Colonic mucosa (tissue), 4 donors: ENCODE measurements at regions not wholly inside any gene's neighbourhood (a gene's known extent, or its start where the extent isn't known, plus 50 kb on each side); places are given as distances from the start of the nearest gene placed in this dataset.

Experiments used
- DNase-seq: peaks from one replicate; pipeline ENCODE4 v3.0.0-alpha.2; 2020
- H3K27ac ChIP-seq: fragments of 200-600 bp; one replicate; pipeline ENCODE4 v1.8.0; 2021
- H3K27me3 ChIP-seq: fragments of 200-600 bp; one replicate; pipeline ENCODE4 v1.8.0; 2021
- H3K36me3 ChIP-seq: fragments of 200-600 bp; one replicate; pipeline ENCODE4 v1.8.0; 2021
- H3K4me1 ChIP-seq: fragments of 200-600 bp; one replicate; pipeline ENCODE4 v1.8.0; 2021; ENCODE audit warnings: mild to moderate bottlenecking
- H3K4me3 ChIP-seq: fragments of 200-600 bp; one replicate; pipeline ENCODE4 v1.8.0; 2021
- H3K9ac ChIP-seq, 2 donors: one replicate each; pipeline ENCODE4 v1.7.0; 2013; ENCODE audit warnings: control low read depth in 2 of 2, low read depth in 2 of 2, low read length in 2 of 2
- H3K9me3 ChIP-seq: fragments of 200-600 bp; one replicate; pipeline ENCODE4 v1.8.0; 2021
- CTCF ChIP-seq: fragments of 200-600 bp; IDR thresholded peaks from one replicate; pipeline ENCODE4 v1.8.0; 2022; ENCODE audit warnings: antibody characterized with exemption, mild to moderate bottlenecking
- intact Hi-C: fragments of 100-400 bp; cut with DNase I; formaldehyde crosslinking; loops from one replicate; pipeline ENCODE4 v1.14.1; 2022
- donor health status: healthy.
- donor health status: DM: no; HTN: no; CAD: no.
- donor health status: DM: no; HTN: no; CAD: no.

DNA sequence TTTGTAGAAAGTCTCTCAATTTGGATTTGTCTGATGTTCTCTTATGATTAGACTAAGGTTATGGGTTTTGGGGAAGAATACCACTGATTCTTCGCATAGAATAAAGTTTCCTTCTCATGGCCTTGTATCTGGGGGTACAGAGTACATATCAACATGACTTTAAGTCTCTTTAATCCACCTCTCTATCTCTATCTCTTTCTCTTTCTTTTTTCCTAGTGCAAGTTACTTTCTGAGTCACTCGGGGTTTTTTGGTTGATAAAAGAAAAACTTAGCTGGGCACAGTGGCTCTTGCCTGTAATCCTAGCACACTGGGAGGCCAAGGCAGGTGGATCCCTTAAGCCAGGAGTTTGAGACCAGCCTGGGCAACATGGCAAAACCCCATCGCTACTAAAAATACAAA, 100.1 kb upstream of the MAP4K3 start:
- Histone ChIP-seq H3K4me3 (no peak overlapping the region), H3K9me3 (no peaks in the 10 kb centered on the region), H3K27ac (no peak overlapping the region), H3K4me1 (no peaks in the 10 kb centered on the region), H3K9ac (no peak overlapping the region), H3K27me3 (no peaks in the 10 kb centered on the region), H3K36me3 (no peaks in the 10 kb centered on the region)
- DNase-seq: no peak
- intact Hi-C loops: no loop called here
- TF ChIP-seq CTCF: no peak

- H3K9me3 ChIP-seq: no peaks in the 10 kb centered on the region
- no peaks in the 10 kb centered on the region for H3K36me3 ChIP-seq
- no peak overlapping the region for H3K27ac ChIP-seq
- H3K4me3 ChIP-seq: no peak overlapping the region
- no peak for DNase-seq
- no peaks in the 10 kb centered on the region for H3K4me1 ChIP-seq
- H3K27me3 ChIP-seq: no peaks in the 10 kb centered on the region
- intact Hi-C loops: no loop called here
- no peak overlapping the region for H3K9ac ChIP-seq
- TF ChIP-seq CTCF: no peak
These were observed 101.6 kb upstream of the MAP4K3 start for GRCh38 chr2:39538718-39539117.

GRCh38 chr2:39540414-39540813, 103.3 kb upstream of the MAP4K3 start:
- Histone ChIP-seq H3K27me3 (no peaks in the 10 kb centered on the region), H3K36me3 (no peaks in the 10 kb centered on the region), H3K9me3 (no peaks in the 10 kb centered on the region), H3K4me3 (no peak overlapping the region), H3K4me1 (no peaks in the 10 kb centered on the region), H3K27ac (no peak overlapping the region), H3K9ac (no peak overlapping the region)
- TF ChIP-seq CTCF: no peak
- intact Hi-C loops: no loop called here
- no peak for DNase-seq

DNA sequence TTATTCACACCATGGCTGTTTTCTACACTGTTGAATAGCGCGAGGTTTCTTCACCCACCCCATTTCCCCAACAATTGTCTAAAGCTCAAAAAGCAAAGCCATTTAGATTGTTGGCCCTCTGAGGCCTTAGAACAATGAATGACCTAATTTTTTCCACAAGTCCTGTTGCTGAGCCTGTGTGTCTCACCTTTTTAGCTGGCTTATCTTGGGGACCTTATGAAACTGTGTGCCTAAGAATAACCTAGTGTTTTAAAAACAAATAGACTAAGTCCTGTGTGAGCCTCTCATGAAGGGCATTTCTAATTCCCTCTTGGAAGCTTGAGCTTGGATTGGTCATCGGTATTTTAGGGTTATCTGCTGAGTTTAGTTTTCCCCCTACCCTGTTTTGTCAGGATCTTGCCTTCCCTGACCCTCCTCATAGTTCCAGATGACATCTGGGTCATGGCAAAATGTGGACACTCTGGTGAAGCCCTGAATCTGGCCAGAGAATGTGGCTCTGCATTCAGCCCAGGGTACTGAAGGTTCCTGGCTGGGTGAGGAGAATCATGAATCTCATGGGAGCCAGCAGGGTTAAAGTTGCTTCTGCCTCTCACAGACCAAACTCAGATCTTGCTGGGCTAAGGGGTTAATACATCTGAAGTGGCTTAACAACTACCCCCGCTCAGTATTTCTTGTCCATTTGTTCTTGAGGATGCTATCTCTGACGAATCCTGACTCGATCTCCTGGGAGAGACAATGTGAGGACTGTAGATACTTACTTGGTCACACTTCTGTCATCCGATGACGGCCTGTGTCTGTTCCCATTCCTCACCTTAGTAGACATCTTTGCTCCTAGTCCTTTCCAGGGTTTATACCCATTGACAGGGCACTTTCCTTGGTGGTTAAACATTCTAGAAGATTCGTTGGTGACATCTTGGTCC, 104.2 kb upstream of the MAP4K3 start:
- intact Hi-C loops: no loop called here
- Histone ChIP-seq H3K27me3 (no peaks in the 10 kb centered on the region), H3K27ac (no peak overlapping the region), H3K4me3 (no peak overlapping the region), H3K9ac (no peak overlapping the region), H3K9me3 (no peaks in the 10 kb centered on the region), H3K36me3 (no peaks in the 10 kb centered on the region), H3K4me1 (no peaks in the 10 kb centered on the region)
- DNase-seq: no peak
- no peak for TF ChIP-seq CTCF

GRCh38 chr2:39542523-39542922, 105.4 kb upstream of the MAP4K3 start:
- intact Hi-C loops: no loop called here
- H3K27ac ChIP-seq: no peak overlapping the region
- H3K27me3 ChIP-seq: no peaks in the 10 kb centered on the region
- no peak for TF ChIP-seq CTCF
- no peaks in the 10 kb centered on the region for H3K36me3 ChIP-seq
- H3K9ac ChIP-seq: no peak overlapping the region
- H3K4me3 ChIP-seq: no peak overlapping the region
- no peaks in the 10 kb centered on the region for H3K4me1 ChIP-seq
- DNase-seq: no peak
- no peaks in the 10 kb centered on the region for H3K9me3 ChIP-seq
